HCT116 (cell line): ENCODE measurements at regions not wholly inside any gene's neighbourhood (a gene's known extent, or its start where the extent isn't known, plus 50 kb on each side); places are given as distances from the start of the nearest gene placed in this dataset.

Source experiments
- ATAC-seq: fragments of 200-7000 bp; cut with Tn5 transposase; 2 replicates; pipeline ENCODE4 v1.9.1; 2020; ENCODE audit warnings: mild to moderate bottlenecking, moderate library complexity
- BruUV-seq: library from RNA; stranded (reverse); fragments of 400-500 nt; replicated peaks from 2 replicates; lab custom pipeline; 2021; lab: Mats Ljungman, UMichigan
- CTCF ChIA-PET: fragments of 300-600 bp; sonication (Branson Sonifier 250); formaldehyde crosslinking; loops from one replicate; lab custom pipeline; 2021; ENCODE audit warnings: antibody characterized with exemption; lab: Charles Lee
- POLR2A ChIA-PET: fragments of 300-600, 350-600 bp; sonication (Branson Sonifier 250); formaldehyde crosslinking; loops from one replicate; lab custom pipeline; 2021; ENCODE audit warnings: antibody characterized with exemption; lab: Charles Lee
- RAD21 ChIA-PET, 2 experiments: fragments of 300-600 bp; sonication (Branson Sonifier 250); formaldehyde crosslinking; loops; one replicate each; lab custom pipeline; 2023; ENCODE audit warnings: low total read pairs in 2 of 2; ENCODE audit not compliant: uncharacterized antibody in 2 of 2, unreplicated experiment in 2 of 2, low non-redundant PET in 1 of 2; lab: Charles Lee
- DNase-seq: peaks from one replicate; pipeline ENCODE4 v3.0.0-alpha.2; 2010; ENCODE audit warnings: low read depth, low spot score
- H2AFZ ChIP-seq: fragments of 200-600 bp; shearing (Covaris generic), sonication (generic); 2 replicates; pipeline ENCODE4 v1.6.1; 2017; ENCODE audit warnings: low read depth, mixed run types, mixed read lengths, antibody characterized with exemption, low read length; ENCODE audit not compliant: poor library complexity, severe bottlenecking
- H3K27ac ChIP-seq: 2 replicates; pipeline ENCODE4 v1.5.1; 2012; ENCODE audit warnings: low read depth, low read length
- H3K27me3 ChIP-seq: fragments of 200-600 bp; sonication (generic); 2 replicates; pipeline ENCODE4 v1.6.1; 2016; ENCODE audit warnings: mixed run types, low read length, mixed read lengths; ENCODE audit not compliant: insufficient read depth
- H3K36me3 ChIP-seq, 2 experiments: fragments of 200-500 bp in 1 of 2; fragments of 200-600 bp in 1 of 2; sonication (Bioruptor generic) in 1 of 2; sonication (generic) in 1 of 2; 2 replicates each; pipeline versions ENCODE4 v1.5.1 to v1.6.1; 2014 to 2016; ENCODE audit warnings: low read length in 2 of 2, inconsistent platforms in 1 of 2, mixed read lengths in 1 of 2, mixed run types in 1 of 2; ENCODE audit not compliant: insufficient read depth in 2 of 2, control insufficient read depth in 1 of 2
- H3K4me1 ChIP-seq, 2 experiments: fragments of 200-600 bp in 1 of 2; sonication (generic) in 1 of 2; 2 replicates each; pipeline versions ENCODE4 v1.5.1 to v1.6.1; 2012 to 2017; ENCODE audit warnings: low read length in 2 of 2, inconsistent platforms in 1 of 2, mild to moderate bottlenecking in 1 of 2, mixed read lengths in 1 of 2, mixed run types in 1 of 2, moderate library complexity in 1 of 2; ENCODE audit not compliant: insufficient read depth in 2 of 2, control insufficient read depth in 1 of 2
- H3K4me2 ChIP-seq: fragments of 200-600 bp; sonication (generic); 2 replicates; pipeline ENCODE4 v1.6.1; 2017; ENCODE audit warnings: mixed run types, low read length, mixed read lengths
- H3K4me3 ChIP-seq, 2 experiments: fragments of 200-600 bp in 1 of 2; sonication (generic) in 1 of 2; replicated peaks in 1 of 2; 2 replicates each; pipeline ENCODE4 v1.5.1; 2011 to 2016; ENCODE audit warnings: low read length in 2 of 2, control low read depth in 1 of 2, low read depth in 1 of 2, mild to moderate bottlenecking in 1 of 2, mixed read lengths in 1 of 2, mixed run types in 1 of 2
- H3K79me2 ChIP-seq: fragments of 200-600 bp; sonication (generic); 2 replicates; pipeline ENCODE4 v1.6.1; 2017; ENCODE audit warnings: mild to moderate bottlenecking, mixed run types, low read length, moderate library complexity, mixed read lengths; ENCODE audit not compliant: insufficient read depth
- H3K9ac ChIP-seq: fragments of 200-600 bp; sonication (generic); 2 replicates; pipeline ENCODE4 v1.6.1; 2016; ENCODE audit warnings: low read length, mixed read lengths
- H3K9me2 ChIP-seq: fragments of 200-600 bp; sonication (generic), shearing (Covaris generic); 2 replicates; pipeline ENCODE4 v1.6.1; 2017; ENCODE audit warnings: mixed run types, mild to moderate bottlenecking, moderate library complexity; ENCODE audit not compliant: insufficient read depth
- H3K9me3 ChIP-seq, 2 experiments: fragments of 200-500 bp in 1 of 2; fragments of 200-600 bp in 1 of 2; sonication (Bioruptor generic) in 1 of 2; sonication (generic) in 1 of 2; 2 replicates each; pipeline ENCODE4 v1.6.1; 2014 to 2017; ENCODE audit warnings: low read length in 2 of 2, mixed read lengths in 2 of 2, inconsistent platforms in 1 of 2, low read depth in 1 of 2, mild to moderate bottlenecking in 1 of 2, mixed run types in 1 of 2, moderate library complexity in 1 of 2; ENCODE audit not compliant: control insufficient read depth in 1 of 2, insufficient read depth in 1 of 2
- H4K20me1 ChIP-seq: fragments of 200-600 bp; sonication (generic), shearing (Covaris generic); 2 replicates; pipeline ENCODE4 v1.6.1; 2017; ENCODE audit warnings: mixed run types, mild to moderate bottlenecking, moderate library complexity; ENCODE audit not compliant: insufficient read depth
- ATF3 ChIP-seq: IDR thresholded peaks from 2 replicates; pipeline ENCODE4 v1.6.1; 2012
- CBX3 ChIP-seq: IDR thresholded peaks from 2 replicates; pipeline ENCODE4 v1.6.1; 2012; ENCODE audit warnings: low read depth
- CEBPB ChIP-seq: IDR thresholded peaks from 2 replicates; pipeline ENCODE4 v1.6.1; 2012; ENCODE audit warnings: low read depth
- CTCF ChIP-seq, 3 experiments: fragments of 200-600 bp in 1 of 3; sonication (generic) in 1 of 3; IDR thresholded peaks in 2 of 3; conservative IDR thresholded peaks in 1 of 3; 2 replicates each; pipeline ENCODE4 v1.5.1; 2012 to 2017; ENCODE audit warnings: low read depth in 2 of 3, low read length in 2 of 3, antibody characterized with exemption in 1 of 3, borderline replicate concordance in 1 of 3, control low read depth in 1 of 3, mild to moderate bottlenecking in 1 of 3, mixed read lengths in 1 of 3, mixed run types in 1 of 3, moderate library complexity in 1 of 3; ENCODE audit not compliant: insufficient read depth in 1 of 3
- EGR1 ChIP-seq: IDR thresholded peaks from 2 replicates; pipeline ENCODE4 v1.6.1; 2012; ENCODE audit warnings: low read depth
- ELF1 ChIP-seq: IDR thresholded peaks from 2 replicates; pipeline ENCODE4 v1.6.1; 2012; ENCODE audit warnings: low read depth, borderline replicate concordance
- EZH2 ChIP-seq: fragments of 200-600 bp; sonication (generic); IDR thresholded peaks from 2 replicates; pipeline ENCODE4 v1.6.1; 2017; ENCODE audit warnings: antibody characterized with exemption, mixed run types
- EZH2phosphoT487 ChIP-seq: fragments of 200-600 bp; IDR thresholded peaks from 2 replicates; pipeline ENCODE4 v1.6.1; 2018; ENCODE audit warnings: antibody characterized with exemption, borderline replicate concordance
- FOSL1 ChIP-seq: IDR thresholded peaks from 2 replicates; pipeline ENCODE4 v1.6.1; 2012; ENCODE audit warnings: low read depth
- JUND ChIP-seq: IDR thresholded peaks from 2 replicates; pipeline ENCODE4 v1.6.1; 2012
- MAX ChIP-seq: IDR thresholded peaks from 2 replicates; pipeline ENCODE4 v1.6.1; 2012
- POLR2A ChIP-seq: IDR thresholded peaks from 2 replicates; pipeline ENCODE4 v1.7.0; 2011; ENCODE audit warnings: borderline replicate concordance; ENCODE audit not compliant: insufficient read depth, insufficient read length; ENCODE audit errors: extremely low read depth
- RAD21 ChIP-seq: IDR thresholded peaks from 2 replicates; pipeline ENCODE4 v1.6.1; 2012; ENCODE audit warnings: low read depth, mild to moderate bottlenecking
- REST ChIP-seq: IDR thresholded peaks from 2 replicates; pipeline ENCODE4 v1.6.1; 2012; ENCODE audit warnings: low read depth
- SIN3A ChIP-seq: IDR thresholded peaks from 2 replicates; pipeline ENCODE4 v1.6.1; 2012; ENCODE audit warnings: low read depth
- SP1 ChIP-seq: IDR thresholded peaks from 2 replicates; pipeline ENCODE4 v1.6.1; 2012; ENCODE audit warnings: low read depth
- SRF ChIP-seq: IDR thresholded peaks from 2 replicates; pipeline ENCODE4 v1.6.1; 2012; ENCODE audit warnings: low read depth
- YY1 ChIP-seq: IDR thresholded peaks from 2 replicates; pipeline ENCODE4 v1.6.1; 2011; ENCODE audit warnings: low read length, low read depth, moderate library complexity, mild to moderate bottlenecking; ENCODE audit not compliant: insufficient replicate concordance; ENCODE audit errors: extremely low read depth
- ZBTB33 ChIP-seq: IDR thresholded peaks from 2 replicates; pipeline ENCODE4 v1.6.1; 2011; ENCODE audit warnings: mild to moderate bottlenecking, low read length, moderate library complexity; ENCODE audit not compliant: insufficient replicate concordance; ENCODE audit errors: extremely low read depth
- ZNF274 ChIP-seq: fragments of 200-500 bp; sonication (Bioruptor generic); IDR thresholded peaks from 2 replicates; pipeline ENCODE4 v1.6.1; 2014; ENCODE audit warnings: mild to moderate bottlenecking, low read depth, low read length, inconsistent platforms
- intact Hi-C: fragments of 100-400 bp; cut with micrococcal nuclease; formaldehyde crosslinking; loops from 2 replicates; pipeline ENCODE4 v1.10.0; 2022

- BruUV-seq, result no TSS peak
- Histone ChIP-seq H4K20me1 (no peaks in the 10 kb centered on the region), H3K4me1 (no peaks in the 10 kb centered on the region), H3K79me2 (no peaks in the 10 kb centered on the region), H3K9ac (no peak overlapping the region), H3K9me3 (no peaks in the 10 kb centered on the region), H3K4me2 (no peak overlapping the region), H3K4me3 (no peak overlapping the region), H3K9me2 (no peaks in the 10 kb centered on the region), H2AFZ (no peak overlapping the region), H3K27me3 (no peaks in the 10 kb centered on the region), H3K27ac (no peak overlapping the region), H3K36me3 (no peaks in the 10 kb centered on the region)
- POLR2A ChIA-PET, result no interaction called here
- CTCF ChIA-PET, result no interaction called here
- TF ChIP-seq CBX3 (no peak), SP1 (no peak), SIN3A (no peak), EZH2phosphoT487 (no peak), EZH2 (no peak), YY1 (no peak), REST (no peak), ZNF274 (no peak), CEBPB (no peak), ATF3 (no peak), MAX (no peak), POLR2A (no peak), JUND (no peak), CTCF (IDR thresholded peaks at IDR 0.05 in 2 of 3, conservative IDR thresholded peaks at IDR 0.05 in 1 of 3; ENCODE audit: borderline replicate concordance in 1 of 3, insufficient read depth in 1 of 3, low read depth in 2 of 3, low read length in 2 of 3) (no peak), FOSL1 (no peak), ZBTB33 (no peak), SRF (no peak), EGR1 (no peak), RAD21 (no peak), ELF1 (no peak)
- intact Hi-C loops, result no loop called here
- RAD21 ChIA-PET, result no interaction called here
- no peak for ATAC-seq
- DNase-seq, result no peak
These were observed 717.3 kb downstream of the DIAPH3 start for GRCh38 chr13:59446391-59446790.
